ENCODE measurements at regions not wholly inside any gene's neighbourhood (a gene's known extent, or its start where the extent isn't known, plus 50 kb on each side); places are given as distances from the start of the nearest gene placed in this dataset.

- Mint-ChIP-seq H3K9me3 (ENCODE audit: low read depth) (peaks cover 3% of the 10 kb centered on the region), H3K27ac (no peak overlapping the region), H3K4me3 (ENCODE audit: low read depth) (no peak overlapping the region), H3K27me3 (peaks cover 37% of the 10 kb centered on the region), H3K36me3 (ENCODE audit: insufficient read depth) (no peaks in the 10 kb centered on the region), H3K4me1 (ENCODE audit: low read depth) (peaks cover 19% of the 10 kb centered on the region)
- no peak for TF ChIP-seq CTCF (IDR thresholded peaks at IDR 0.05; ENCODE audit: unreplicated experiment)
- no peak for DNase-seq (ENCODE audit: low spot score, unreplicated experiment)
Measured at GRCh38 chr1:209343511-209343910, 240.0 kb upstream of the CAMK1G start.

- H3K36me3 Mint-ChIP-seq (ENCODE audit: insufficient read depth): no peaks in the 10 kb centered on the region
- H3K27me3 Mint-ChIP-seq: peaks cover 35% of the 10 kb centered on the region
- H3K27ac Mint-ChIP-seq: no peak overlapping the region
- H3K9me3 Mint-ChIP-seq (ENCODE audit: low read depth): peaks cover 3% of the 10 kb centered on the region
- DNase-seq (ENCODE audit: low spot score, unreplicated experiment): no peak
- no peak for TF ChIP-seq CTCF (IDR thresholded peaks at IDR 0.05; ENCODE audit: unreplicated experiment)
- peaks cover 19% of the 10 kb centered on the region for H3K4me1 Mint-ChIP-seq (ENCODE audit: low read depth)
- no peak overlapping the region for H3K4me3 Mint-ChIP-seq (ENCODE audit: low read depth)
Measured at GRCh38 chr1:209344156-209344555, 239.4 kb upstream of the CAMK1G start.

GRCh38 chr1:209349363-209350308 lies 233.9 kb upstream of the CAMK1G start:
- Mint-ChIP-seq H3K4me3 (ENCODE audit: low read depth) (no peak overlapping the region), H3K9me3 (ENCODE audit: low read depth) (peaks cover 3% of the 10 kb centered on the region), H3K4me1 (ENCODE audit: low read depth) (no peaks in the 10 kb centered on the region), H3K27me3 (peaks cover 16% of the 10 kb centered on the region), H3K27ac (no peak overlapping the region), H3K36me3 (ENCODE audit: insufficient read depth) (no peaks in the 10 kb centered on the region)
- DNase-seq (ENCODE audit: low spot score, unreplicated experiment): no peak
- no peak for TF ChIP-seq CTCF (IDR thresholded peaks at IDR 0.05; ENCODE audit: unreplicated experiment)

GRCh38 chr1:209353053-209353452 lies 230.5 kb upstream of the CAMK1G start:
- no peak for DNase-seq (ENCODE audit: low spot score, unreplicated experiment)
- Mint-ChIP-seq H3K36me3 (ENCODE audit: insufficient read depth) (no peaks in the 10 kb centered on the region), H3K27ac (no peak overlapping the region), H3K4me3 (ENCODE audit: low read depth) (no peak overlapping the region), H3K4me1 (ENCODE audit: low read depth) (no peaks in the 10 kb centered on the region), H3K27me3 (peaks cover 11% of the 10 kb centered on the region), H3K9me3 (ENCODE audit: low read depth) (no peaks in the 10 kb centered on the region)
- TF ChIP-seq CTCF (IDR thresholded peaks at IDR 0.05; ENCODE audit: unreplicated experiment): no peak

- no peaks in the 10 kb centered on the region for H3K4me1 Mint-ChIP-seq (ENCODE audit: low read depth)
- no peaks in the 10 kb centered on the region for H3K9me3 Mint-ChIP-seq (ENCODE audit: low read depth)
- peak; percentile 85 for TF ChIP-seq CTCF (IDR thresholded peaks at IDR 0.05; ENCODE audit: unreplicated experiment)
Measured at GRCh38 chr1:209354111-209354839, 229.2 kb upstream of the CAMK1G start.

More at GRCh38 chr1:209354111-209354839, 229.2 kb upstream of the CAMK1G start:
- peaks cover 11% of the 10 kb centered on the region for H3K27me3 Mint-ChIP-seq
- H3K36me3 Mint-ChIP-seq (ENCODE audit: insufficient read depth): no peaks in the 10 kb centered on the region
- H3K27ac Mint-ChIP-seq: no peak overlapping the region
- H3K4me3 Mint-ChIP-seq (ENCODE audit: low read depth): no peak overlapping the region
- peak; percentile 58 for DNase-seq (ENCODE audit: low spot score, unreplicated experiment)
